Suprapubic skin (tissue), 3 donors: ENCODE measurements at regions not wholly inside any gene's neighbourhood (a gene's known extent, or its start where the extent isn't known, plus 50 kb on each side); places are given as distances from the start of the nearest gene placed in this dataset.

ENCODE experiments used
- CTCF ChIP-seq, 2 donors: fragments of 200-600 bp in 1 of 2; fragments of 450-650 bp in 1 of 2; sonication (generic) in 1 of 2; IDR thresholded peaks; one replicate each; pipeline ENCODE4 v1.5.1; 2016 to 2019; ENCODE audit warnings: antibody characterized with exemption in 2 of 2, mild to moderate bottlenecking in 1 of 2, moderate library complexity in 1 of 2
- POLR2A ChIP-seq, 2 donors: fragments of 450-650 bp; IDR thresholded peaks; one replicate each; pipeline ENCODE4 v1.6.1; 2017; ENCODE audit warnings: antibody characterized with exemption in 2 of 2, mild to moderate bottlenecking in 2 of 2, moderate library complexity in 2 of 2

- TF ChIP-seq POLR2A (IDR thresholded peaks at IDR 0.05) (no peak), CTCF (IDR thresholded peaks at IDR 0.05) (no peak)
Measured at GRCh38 chr16:55948230-55948629, 73.1 kb upstream of the CES5A start.
